GM21786 (cell line): ENCODE measurements at regions not wholly inside any gene's neighbourhood (a gene's known extent, or its start where the extent isn't known, plus 50 kb on each side); places are given as distances from the start of the nearest gene placed in this dataset.

Experiments used
- ATAC-seq: cut with Tn5 transposase; IDR thresholded peaks from one replicate; pipeline ENCODE4 v1.9.1; 2021; ENCODE audit not compliant: unreplicated experiment

DNA sequence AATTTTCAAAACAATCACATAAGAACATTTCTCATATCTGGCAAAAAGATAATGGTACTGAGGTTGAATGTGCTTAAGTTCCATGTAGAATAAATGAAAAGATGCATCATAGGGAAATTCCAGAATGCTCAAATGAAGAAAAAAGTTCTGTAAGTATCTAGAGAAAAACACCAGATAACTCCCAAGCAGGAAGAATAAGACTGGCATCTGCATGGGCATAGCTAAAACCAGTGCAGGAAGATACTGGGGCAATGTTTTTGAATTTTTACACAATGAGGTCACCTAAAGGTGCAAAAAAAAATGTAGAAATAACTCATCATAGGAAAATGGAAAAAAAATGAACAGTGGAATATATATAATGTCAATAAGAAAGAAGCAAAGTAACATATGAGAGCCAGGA lies 275.2 kb downstream of the BAMBI start:
- ATAC-seq = no peak

DNA sequence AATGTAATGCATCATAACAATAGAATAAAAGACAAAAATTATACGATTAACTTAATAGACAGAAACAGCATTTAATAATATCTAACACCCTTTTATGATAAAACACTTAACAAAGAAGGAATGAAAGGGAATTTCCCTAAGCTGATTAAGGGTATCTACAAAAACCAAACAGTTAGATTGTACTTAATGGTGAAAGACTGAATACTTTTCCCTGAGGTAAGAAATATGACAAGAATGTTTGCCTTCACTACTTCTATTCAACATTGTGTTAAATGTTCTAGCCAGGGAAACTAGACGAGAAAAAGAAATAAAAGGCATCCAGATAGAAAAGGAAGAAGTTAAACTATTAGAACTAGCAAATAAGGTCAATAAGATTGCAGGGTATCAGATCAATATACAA lies 276.9 kb downstream of the BAMBI start:
- ATAC-seq = no peak

DNA sequence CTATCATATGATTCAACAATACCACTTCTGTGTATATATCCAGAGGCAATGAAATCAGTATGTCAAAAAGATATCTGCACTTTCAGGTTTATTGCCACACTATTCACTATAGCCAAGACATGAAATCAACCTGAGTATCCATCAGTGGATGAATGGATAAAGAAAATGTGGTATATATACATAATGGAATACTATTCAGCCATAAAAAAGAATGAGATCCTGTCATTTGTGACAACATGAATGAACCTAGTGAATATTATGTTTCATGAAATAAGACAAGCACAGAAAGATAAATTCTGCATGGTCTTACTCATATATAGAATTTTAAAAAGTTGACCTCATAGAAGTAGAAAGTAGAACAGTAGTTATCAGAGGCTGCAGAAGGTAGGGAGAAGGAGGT lies 281.1 kb downstream of the BAMBI start:
- no peak for ATAC-seq

DNA sequence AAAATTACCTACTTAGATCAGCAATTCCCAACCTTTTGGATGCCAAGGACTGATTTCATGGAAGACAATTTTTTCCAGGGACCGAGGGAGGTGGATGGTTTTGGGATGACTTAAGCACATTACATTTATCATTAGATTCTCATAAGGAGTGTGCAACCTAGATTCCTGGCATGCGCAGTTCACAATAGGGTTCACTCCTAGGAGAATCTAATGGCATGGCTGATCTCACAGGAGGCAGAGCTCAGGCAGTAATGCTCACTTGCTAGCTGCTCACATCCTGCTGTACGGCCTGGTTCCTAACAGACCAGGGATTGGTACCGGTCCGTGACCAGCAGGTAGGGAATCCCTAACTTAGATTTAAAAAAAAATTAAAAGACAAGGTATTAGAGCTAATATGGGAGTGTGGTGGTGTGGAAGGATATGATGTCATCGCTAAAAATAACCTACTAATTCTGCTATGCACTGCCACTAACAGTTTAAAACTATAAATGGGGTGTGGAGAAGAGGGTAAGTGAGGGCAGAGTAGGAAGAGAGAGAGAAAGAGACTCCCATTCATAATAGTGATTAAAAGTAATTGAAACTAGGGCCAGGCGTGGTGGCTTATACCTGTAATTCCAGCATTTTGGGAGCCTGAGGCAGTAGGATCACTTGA lies 282.7 kb downstream of the BAMBI start:
- no peak for ATAC-seq

DNA sequence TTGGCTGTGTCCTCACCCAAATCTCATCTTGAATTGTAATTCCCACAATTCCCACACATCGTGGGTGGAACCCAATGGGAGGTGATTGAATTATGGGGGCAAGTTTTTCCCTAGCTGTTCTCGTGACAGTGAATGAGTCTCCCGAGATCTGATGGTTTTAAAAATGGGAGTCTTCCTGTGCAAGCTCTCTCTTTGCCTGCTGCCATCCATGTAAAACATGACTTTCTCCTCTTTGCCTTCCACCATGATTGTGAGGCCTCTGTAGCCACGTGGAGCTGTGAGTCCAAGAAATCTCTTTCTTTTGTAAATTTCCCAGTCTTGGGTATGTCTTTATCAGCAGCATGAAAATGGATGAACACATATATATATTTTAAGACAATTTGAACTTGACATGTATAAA lies 285.4 kb downstream of the BAMBI start:
- ATAC-seq = no peak

DNA sequence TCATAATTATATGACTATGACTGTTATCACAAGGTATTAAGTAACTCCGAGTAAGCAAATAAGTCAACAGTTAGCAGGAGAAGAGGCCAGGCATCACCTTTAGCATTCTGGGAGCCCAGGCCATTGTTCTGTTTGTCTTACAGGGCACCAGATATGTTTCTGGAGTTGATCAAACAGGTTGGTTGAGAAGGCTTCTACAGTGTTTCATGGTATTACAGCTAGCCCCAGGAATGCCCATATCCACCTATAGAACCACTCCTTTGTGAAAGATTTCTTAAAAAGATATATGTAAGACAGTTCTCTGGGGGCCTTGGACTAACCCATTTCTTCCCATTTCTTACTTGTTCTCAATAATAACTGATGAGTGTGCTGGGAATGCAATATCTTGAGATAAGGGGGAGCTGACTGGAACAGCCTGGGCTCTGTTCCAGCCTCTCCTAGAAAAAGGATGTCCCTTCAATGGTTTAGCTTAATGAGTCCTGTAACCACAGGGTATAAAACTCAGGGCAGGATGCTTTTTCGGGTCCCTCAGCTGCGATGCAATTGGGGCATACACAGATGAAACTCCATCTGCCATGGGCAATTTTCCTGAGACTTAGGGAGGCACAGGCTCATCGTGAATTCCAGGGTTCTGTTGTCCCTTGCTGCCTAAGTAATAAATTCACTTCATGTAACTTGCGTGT lies 286.4 kb downstream of the BAMBI start:
- no peak for ATAC-seq

DNA sequence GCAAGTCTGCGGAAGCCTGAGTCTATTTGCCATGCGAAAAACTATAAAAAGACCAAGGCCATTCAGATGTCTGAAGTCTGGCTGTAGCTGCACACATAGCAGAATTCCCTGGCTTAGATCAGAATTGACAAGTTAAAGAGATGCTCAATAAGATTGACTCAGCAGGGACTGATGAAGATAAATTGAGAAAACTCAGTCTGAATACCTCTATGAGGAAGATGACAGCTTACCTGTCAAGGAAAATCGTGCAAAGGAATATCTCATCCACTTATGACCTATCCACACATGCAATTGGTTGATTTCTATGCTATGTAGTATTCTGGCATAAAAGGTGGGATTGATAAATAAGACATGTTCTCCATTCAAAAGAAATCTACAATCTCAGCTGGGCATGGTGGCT lies 288.6 kb downstream of the BAMBI start:
- no peak for ATAC-seq

DNA sequence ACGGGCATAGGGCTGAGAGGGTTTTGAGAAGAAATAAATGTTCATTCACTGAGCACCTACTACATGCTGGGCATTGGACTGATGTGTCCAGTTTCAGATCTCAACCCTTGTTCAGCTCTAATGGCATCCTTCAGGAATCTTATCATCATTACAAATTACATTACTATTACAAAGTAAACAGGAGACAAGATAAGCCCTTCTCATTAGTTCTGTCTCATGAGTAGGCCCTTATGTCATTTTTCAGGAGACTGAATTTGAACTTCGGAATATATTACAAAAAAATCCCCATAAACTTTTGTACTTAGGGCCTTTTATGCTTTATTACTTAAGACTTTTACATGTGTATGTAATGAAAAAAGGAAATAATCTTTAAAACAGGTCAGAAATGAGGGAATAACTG lies 289.7 kb downstream of the BAMBI start:
- no peak for ATAC-seq

DNA sequence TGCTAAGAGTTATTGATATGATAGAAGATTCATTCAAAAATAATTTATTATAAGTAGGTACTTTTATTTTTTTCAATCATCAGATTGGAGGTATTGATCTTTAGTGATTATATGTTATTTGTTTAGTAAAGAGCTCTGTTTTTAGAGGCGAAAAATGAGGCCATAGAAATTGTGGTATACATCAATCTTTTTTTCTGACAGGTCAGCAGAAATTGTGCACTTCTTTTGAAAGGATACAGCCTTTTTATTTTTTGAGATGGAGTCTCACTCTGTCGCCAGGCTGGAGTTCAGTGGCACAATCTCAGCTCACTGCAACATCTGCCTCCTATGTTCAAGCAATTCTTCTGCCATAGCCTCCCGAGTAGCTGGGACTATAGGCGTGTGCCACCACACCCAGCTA lies 292.1 kb downstream of the BAMBI start:
- no peak for ATAC-seq

DNA sequence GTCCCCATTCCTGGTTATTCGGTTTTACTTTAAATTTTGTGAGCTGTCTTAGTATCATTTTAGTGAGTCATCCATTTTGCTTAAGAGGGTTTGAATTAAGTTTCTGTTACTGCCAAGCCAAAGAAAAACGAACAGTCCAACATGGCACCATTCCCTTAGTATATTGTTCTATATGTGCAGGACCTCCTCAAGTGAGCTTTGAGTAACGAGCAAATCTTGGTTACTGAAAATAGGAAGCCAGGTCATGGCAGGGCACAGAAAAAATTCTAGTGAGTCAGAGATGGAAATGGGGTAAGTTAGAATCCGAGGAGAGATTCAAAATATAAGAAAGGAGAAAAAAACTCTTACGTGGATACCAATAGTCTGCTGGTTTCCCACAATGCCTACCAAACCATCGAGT lies 292.9 kb downstream of the BAMBI start:
- ATAC-seq = no peak

DNA sequence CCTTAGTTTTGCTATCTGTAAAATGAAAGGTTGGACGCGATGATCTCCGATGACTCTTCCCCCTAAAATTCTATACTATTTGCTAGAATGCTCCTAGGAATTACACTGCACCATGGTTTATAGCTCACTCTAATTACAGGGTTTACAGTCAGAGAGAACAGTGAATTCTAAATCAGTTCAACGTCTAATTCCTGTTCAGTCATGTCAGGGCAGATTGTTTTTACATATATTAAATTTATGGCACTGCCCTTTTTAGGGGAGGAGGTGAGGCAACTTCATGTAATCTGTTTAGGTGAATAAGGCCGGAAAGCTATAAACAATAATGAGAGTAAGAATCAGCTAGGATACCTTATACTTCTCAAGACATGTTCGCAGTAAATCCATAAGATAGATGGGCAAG lies 293.9 kb downstream of the BAMBI start:
- no peak for ATAC-seq

DNA sequence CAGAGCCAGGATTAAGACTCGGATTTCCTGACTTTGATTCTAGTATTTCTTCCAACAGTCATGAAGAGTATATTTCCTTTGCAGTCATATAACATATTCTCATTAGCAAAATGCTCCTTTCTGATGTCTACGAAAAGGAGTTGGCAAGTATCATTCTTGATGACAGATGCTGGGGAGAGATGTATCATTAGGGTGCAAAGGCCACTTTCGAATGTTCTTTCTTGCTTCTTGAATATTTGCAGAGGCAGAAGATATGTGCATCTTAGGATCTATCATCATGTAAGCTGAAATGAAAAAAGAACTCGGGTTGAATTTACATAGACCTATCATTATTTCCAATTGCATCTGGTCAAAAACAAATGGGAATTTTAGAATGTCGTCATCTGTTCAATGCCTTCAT lies 294.4 kb downstream of the BAMBI start:
- ATAC-seq = no peak

DNA sequence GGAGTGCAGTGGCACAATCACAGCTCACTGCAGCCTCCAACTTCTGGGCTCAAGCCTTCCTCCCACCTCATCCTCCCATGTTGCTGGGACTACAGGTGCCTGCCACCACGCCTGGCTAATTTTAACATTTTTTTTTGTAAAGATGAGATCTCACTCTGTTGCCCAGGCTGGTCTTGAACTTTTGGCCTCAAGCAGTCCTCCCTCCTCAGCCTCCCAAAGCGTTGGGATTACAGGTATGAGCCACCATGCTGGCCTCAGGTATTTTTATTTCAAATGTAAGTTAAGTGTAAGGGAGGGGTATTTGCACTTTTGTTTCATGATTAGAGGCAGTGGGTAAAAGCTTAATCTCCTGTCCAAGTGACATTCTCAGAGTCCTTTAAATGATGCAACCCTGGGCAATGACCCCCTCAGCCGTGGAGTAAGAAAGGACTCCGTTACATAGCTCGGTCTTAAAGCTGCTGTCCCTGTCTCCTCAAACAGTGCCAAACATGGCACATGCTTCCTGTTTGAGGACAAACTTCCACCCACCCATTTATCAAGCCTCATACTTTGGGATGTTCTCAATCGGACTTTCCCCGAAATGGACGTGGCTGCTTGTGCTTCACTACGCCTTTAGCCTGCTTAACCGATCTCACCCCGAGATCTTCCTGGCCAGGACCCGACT lies 296.1 kb downstream of the BAMBI start:
- ATAC-seq = no peak

DNA sequence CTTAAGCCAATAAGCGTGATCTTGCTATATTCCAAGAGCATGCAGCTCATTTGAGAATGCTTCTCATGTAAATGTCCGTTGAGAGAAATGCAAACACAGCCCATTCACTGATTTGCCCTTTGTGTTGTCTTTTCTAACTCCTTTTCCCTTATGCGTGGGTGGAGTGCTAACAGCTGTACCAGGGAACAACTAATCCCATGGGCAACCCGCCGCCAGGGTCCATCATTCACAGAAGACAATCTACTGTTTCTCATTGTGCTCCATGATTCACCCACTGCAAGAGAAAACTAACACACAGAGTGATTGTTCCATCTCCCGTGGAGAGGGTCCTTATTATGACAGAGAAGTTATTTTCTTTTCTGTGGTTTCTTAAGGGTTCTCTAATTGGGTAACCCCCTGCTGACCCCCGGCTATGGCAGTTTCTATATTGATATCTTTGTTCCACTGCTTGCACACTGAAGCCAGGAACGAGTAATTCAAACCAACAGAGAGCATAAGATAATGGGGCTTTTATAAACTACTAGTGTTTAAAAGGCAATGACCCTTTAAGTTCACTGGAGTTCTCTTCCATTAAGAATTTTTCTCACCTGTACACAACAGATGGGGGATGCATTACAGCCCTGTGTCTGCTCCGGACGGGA lies 298.7 kb downstream of the BAMBI start:
- ATAC-seq = no peak

DNA sequence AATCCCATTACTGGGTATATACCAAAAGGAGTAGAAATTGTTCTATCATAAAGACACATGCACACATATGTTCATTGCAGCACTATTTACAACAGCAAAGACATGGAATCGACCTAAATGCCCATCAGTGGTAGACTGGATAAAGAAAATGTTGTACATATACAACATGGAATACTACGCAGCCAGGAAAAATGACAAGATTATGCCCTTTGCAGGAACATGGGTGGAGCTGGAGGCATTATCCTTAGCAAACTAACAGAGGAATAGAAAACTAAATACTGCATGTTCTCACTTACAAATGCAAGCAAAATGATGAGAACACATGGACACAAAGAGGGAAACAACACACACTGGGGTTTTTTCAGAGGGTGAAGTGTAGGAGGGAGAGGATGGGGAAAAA lies 300.2 kb downstream of the BAMBI start:
- no peak for ATAC-seq

DNA sequence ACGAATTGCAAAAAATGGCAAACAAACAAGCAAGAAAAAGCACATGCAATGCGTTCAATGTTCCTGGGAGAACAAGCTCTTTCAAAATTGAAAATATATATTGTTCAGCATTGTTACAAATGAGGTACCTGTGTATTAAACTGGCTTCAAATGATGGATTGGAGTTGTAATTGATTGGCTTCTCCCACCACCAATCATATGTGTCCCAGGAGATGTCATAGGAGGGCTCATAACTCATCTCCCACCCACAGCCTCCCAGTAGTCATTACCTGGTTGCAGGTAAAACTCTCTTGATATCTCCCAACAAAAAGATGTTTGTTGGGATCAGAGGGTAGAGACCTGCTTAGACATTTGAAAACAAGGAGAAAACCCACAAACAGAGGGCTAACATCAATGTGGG lies 302.9 kb downstream of the BAMBI start:
- no peak for ATAC-seq

DNA sequence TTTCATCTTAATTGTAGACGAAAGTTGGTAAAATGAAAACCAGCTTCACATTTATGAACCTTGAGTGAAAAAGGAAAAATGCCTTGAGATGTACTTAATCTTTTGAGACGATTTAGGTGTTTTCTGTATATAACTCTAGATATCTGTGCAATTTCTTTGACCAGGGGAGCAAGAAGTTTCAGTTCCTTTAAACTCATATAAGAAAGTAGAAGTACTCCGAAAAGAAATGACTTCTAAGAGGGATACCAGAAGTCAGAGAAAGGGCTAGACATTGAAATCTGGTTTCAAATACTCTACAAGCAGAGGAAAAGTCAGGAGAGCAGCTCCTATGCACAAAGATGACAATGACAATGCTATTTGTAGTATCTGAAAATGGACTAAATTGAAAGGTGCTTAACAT lies 303.7 kb downstream of the BAMBI start:
- peak; percentile 52 for ATAC-seq

DNA sequence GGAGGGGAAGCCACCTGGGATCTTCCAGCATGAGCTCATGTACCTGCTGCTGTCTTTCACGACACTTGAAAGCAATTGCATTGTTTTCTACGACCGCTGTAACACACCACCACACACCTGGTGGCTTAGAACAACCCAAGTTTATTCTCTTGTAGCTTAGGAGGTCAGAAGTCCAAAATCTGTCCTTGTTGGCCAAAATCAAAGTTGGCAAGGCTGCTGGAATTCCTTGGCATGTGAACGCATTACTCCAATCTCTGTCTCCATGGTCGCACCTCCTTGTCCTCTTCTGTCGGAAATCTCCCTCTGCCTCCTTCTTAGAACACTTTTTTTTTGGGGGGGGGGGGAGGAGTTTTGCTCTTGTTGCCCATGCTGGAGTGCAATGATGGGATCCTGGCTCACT lies 305.7 kb downstream of the BAMBI start:
- no peak for ATAC-seq

DNA sequence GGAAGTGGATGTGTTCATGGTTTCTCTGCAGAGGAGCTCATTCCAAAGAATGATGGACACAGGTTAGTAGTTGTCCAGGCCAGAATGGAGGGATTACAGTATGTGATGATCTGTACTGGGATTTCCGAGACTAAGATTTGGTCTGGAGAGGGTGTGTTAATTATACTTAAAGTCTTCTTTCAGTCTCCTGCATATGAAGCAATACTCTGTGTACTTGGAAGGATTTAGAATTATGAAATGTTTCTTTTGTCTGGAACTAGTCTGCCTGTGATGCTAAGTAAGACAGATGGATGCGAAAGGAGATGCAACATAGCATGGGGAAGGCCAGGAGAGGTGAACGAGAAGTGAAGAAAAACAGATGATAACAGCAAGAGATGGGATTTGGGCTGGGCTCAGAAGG lies 305.1 kb upstream of the LYZL1 start:
- no peak for ATAC-seq

DNA sequence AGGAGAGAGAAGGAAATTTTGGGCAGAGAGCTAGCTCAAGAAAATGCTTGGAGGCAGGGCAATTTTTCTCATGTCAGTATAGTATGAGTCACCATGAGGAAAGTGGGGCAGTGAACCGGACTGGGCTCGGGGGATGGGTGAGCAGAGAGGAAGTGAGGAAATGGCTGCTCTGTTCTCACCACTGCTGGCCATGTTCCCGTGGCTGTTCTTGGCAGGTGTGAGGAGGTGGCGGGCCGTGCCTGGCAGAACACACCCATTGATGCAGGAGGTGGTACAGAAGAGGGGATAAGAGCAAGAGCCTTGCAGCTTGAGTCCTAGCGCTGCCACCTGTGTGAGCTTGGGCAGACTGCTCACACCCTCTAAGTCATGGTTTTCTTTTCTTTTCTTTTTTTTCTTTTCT lies 304.4 kb upstream of the LYZL1 start:
- peak; percentile 92 for ATAC-seq

DNA sequence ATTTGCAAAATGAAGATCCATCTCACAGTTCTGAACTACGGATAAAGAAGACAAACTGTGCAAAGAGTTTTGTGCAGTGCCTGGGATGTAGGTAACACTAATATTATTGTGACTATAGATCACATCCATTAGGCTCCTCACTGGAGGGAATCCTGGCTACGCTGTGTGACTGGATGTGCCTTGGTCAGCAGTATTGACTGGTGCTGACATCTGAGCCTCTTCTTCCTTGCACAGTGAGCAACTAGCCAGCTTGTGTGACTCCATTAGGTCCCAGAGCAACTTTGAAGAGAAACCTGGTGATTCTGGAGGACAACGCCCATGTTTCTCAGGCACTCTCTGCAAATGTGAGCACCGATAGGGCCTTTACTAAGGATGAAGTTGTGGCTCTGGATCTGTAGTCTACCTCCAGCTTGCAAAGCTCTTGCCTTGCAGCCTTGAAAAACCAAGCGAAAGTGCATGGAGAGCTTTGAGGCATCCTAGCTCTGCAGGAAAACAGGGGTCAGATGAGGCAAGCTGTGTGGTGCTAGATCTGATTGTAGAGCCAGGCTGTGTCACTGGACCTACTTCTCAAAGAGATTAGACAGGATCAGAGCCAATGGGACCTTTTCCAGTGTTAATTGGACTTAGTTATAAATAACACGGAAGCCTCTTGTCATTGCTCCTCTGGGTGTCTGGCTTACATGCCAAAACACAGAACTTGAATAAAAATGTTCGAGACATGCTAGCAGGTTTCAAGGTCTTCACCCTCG lies 303.6 kb upstream of the LYZL1 start:
- no peak for ATAC-seq
